ENCODE measurements at regions not wholly inside any gene's neighbourhood (a gene's known extent, or its start where the extent isn't known, plus 50 kb on each side); places are given as distances from the start of the nearest gene placed in this dataset.
A peak's percentile ranks its signal among the peaks of the same experiment; 100 is the strongest.

- peak; percentile 9 for DNase-seq
- Histone ChIP-seq H3K56ac (ENCODE audit: extremely low read depth, insufficient read depth, low read length) (no peak overlapping the region), H4K20me1 (ENCODE audit: insufficient read depth, low read length) (no peaks in the 10 kb centered on the region), H3K4me2 (ENCODE audit: low read depth, low read length) (no peak overlapping the region), H3K27me3 (ENCODE audit: control insufficient read depth, insufficient read depth, low read length) (no peaks in the 10 kb centered on the region), H3K4ac (ENCODE audit: low read depth, low read length) (no peak overlapping the region), H3K4me1 (ENCODE audit: control insufficient read depth, insufficient read depth, low read length) (no peaks in the 10 kb centered on the region), H3K36me3 (ENCODE audit: control insufficient read depth, insufficient read depth, low read length) (no peaks in the 10 kb centered on the region), H3K79me1 (ENCODE audit: low read depth in 1 of 2, low read length in 2 of 2) (no peaks in the 10 kb centered on the region), H3K14ac (replicated peaks; ENCODE audit: low read depth, low read length) (no peak overlapping the region), H3K9ac (ENCODE audit: low read depth, low read length) (no peak overlapping the region), H3K4me3 (ENCODE audit: insufficient read depth, low read depth, low read length) (no peak overlapping the region), H3K27ac (ENCODE audit: insufficient read depth, low read length) (no peak overlapping the region), H2AFZ (replicated peaks; ENCODE audit: low read length, poor library complexity) (no peak overlapping the region), H4K8ac (ENCODE audit: low read depth in 2 of 2, low read length in 2 of 2) (no peak overlapping the region), H2BK5ac (ENCODE audit: low read depth, low read length, poor library complexity, severe bottlenecking) (no peak overlapping the region), H4K91ac (ENCODE audit: insufficient read depth, low read depth, low read length) (no peak overlapping the region), H3K18ac (ENCODE audit: low read depth, low read length) (no peak overlapping the region), H2AK9ac (replicated peaks; ENCODE audit: low read depth, low read length, poor library complexity) (no peak overlapping the region), H2AK5ac (ENCODE audit: low read depth, low read length) (no peak overlapping the region), H3K9me3 (ENCODE audit: control insufficient read depth, insufficient read depth, low read length) (no peaks in the 10 kb centered on the region), H3K9me1 (ENCODE audit: insufficient read depth, low read length) (no peaks in the 10 kb centered on the region), H2BK120ac (ENCODE audit: low read depth, low read length) (no peak overlapping the region), H3K23ac (ENCODE audit: low read depth, low read length) (no peak overlapping the region), H4K5ac (ENCODE audit: low read depth, low read length) (no peak overlapping the region), H2BK20ac (ENCODE audit: low read depth, low read length) (no peak overlapping the region), H2BK15ac (ENCODE audit: low read depth, low read length) (no peak overlapping the region)
- in situ Hi-C loops (cut with MboI; ENCODE audit: low sequenced_read_pairs) (no loop called here), dilution Hi-C loops (cut with HindIII; ENCODE audit: low sequenced_read_pairs, unreplicated experiment) (no loop called here), intact Hi-C loops (cut with micrococcal nuclease) (no loop called here)
- no peak for ATAC-seq (ENCODE audit: low read depth)
- POLR2A ChIA-PET (ENCODE audit: unreplicated experiment) = no interaction called here
- CTCF ChIA-PET = interaction anchor here (1.6 kb wide), 1 partner anchor 10 kb away, joined by 4 read pairs; no protein-coding TSS in a partner anchor
- TF ChIP-seq BHLHE40 (IDR thresholded peaks at IDR 0.05; ENCODE audit: low read depth, low read length) (no peak), CHD1 (IDR thresholded peaks at IDR 0.05; ENCODE audit: low read depth, low read length) (no peak), SMC3 (IDR thresholded peaks at IDR 0.05; ENCODE audit: low read depth, low read length) (no peak), RAD21 (IDR thresholded peaks at IDR 0.05; ENCODE audit: low read length) (no peak), FOS (IDR thresholded peaks at IDR 0.05; ENCODE audit: low read depth, low read length) (no peak), RCOR1 (IDR thresholded peaks at IDR 0.05; ENCODE audit: insufficient replicate concordance, low read length) (no peak), CTCF (conservative IDR thresholded peaks at IDR 0.05; ENCODE audit: low read depth, low read length) (no peak), MXI1 (IDR thresholded peaks at IDR 0.05; ENCODE audit: borderline replicate concordance, low read depth, low read length) (no peak), MAZ (IDR thresholded peaks at IDR 0.05; ENCODE audit: borderline replicate concordance, low read depth, low read length) (no peak), MAFK (IDR thresholded peaks at IDR 0.05; ENCODE audit: low read depth, low read length) (no peak), CEBPB (IDR thresholded peaks at IDR 0.05; ENCODE audit: low read depth, low read length) (no peak), POLR2A (IDR thresholded peaks at IDR 0.05; ENCODE audit: low read depth, low read length) (no peak), USF2 (IDR thresholded peaks at IDR 0.05; ENCODE audit: low read depth, low read length) (no peak), ELK1 (IDR thresholded peaks at IDR 0.05; ENCODE audit: borderline replicate concordance, low read depth, low read length) (no peak), NFE2L2 (IDR thresholded peaks at IDR 0.05; ENCODE audit: low read depth, low read length) (no peak)
- no TSS peak for BruUV-seq (replicated peaks)
- WGBS, 2 experiments (ENCODE audit: extremely low coverage in 2 of 2, insufficient read length in 1 of 2) = no CpG with 5 or more reads among the region's 1 CpG
Measured at GRCh38 chr13:84500016-84500415, 617.7 kb upstream of the SLITRK1 start.

All from IMR-90 (cell line).